ENCODE measurements at regions not wholly inside any gene's neighbourhood (a gene's known extent, or its start where the extent isn't known, plus 50 kb on each side); places are given as distances from the start of the nearest gene placed in this dataset.

- H3K27me3 ChIP-seq = no peaks in the 10 kb centered on the region
- WGBS, 2 donors = 91 to 97% methylated on average over 4 of the region's 4 CpGs
- no peaks in the 10 kb centered on the region for H3K36me3 ChIP-seq (ENCODE audit: low read depth, missing control alignments)
Observed at GRCh38 chr20:19956976-19957375, 60.2 kb upstream of the NAA20 start.

GRCh38 chr20:19958219-19958618 is 58.9 kb upstream of the NAA20 start:
- Histone ChIP-seq H3K27ac (no peak overlapping the region), H3K9me3 (no peaks in the 10 kb centered on the region), H3K4me3 (no peak overlapping the region), H3K4me1 (no peaks in the 10 kb centered on the region), H3K27me3 (no peaks in the 10 kb centered on the region), H3K36me3 (ENCODE audit: low read depth, missing control alignments) (no peaks in the 10 kb centered on the region)
- WGBS, 2 donors = 92 to 93% methylated on average over 2 to 3 of the region's 3 CpGs
- intact Hi-C loops (cut with DNase I; ENCODE audit: low total_unique reads) = no loop called here
- no peak for TF ChIP-seq POLR2A (IDR thresholded peaks at IDR 0.05)
- no peak for TF ChIP-seq CTCF (IDR thresholded peaks at IDR 0.05)
- DNase-seq = no peak

More at GRCh38 chr20:19956976-19957375, 60.2 kb upstream of the NAA20 start:
- Histone ChIP-seq H3K27ac (no peak overlapping the region), H3K4me1 (no peaks in the 10 kb centered on the region), H3K4me3 (no peak overlapping the region), H3K9me3 (no peaks in the 10 kb centered on the region)
- TF ChIP-seq POLR2A (IDR thresholded peaks at IDR 0.05) (no peak), CTCF (IDR thresholded peaks at IDR 0.05) (no peak)
- no peak for DNase-seq
- intact Hi-C loops (cut with DNase I; ENCODE audit: low total_unique reads) = no loop called here

GRCh38 chr20:19958928-19959327 is 58.2 kb upstream of the NAA20 start:
- no peak for TF ChIP-seq CTCF (IDR thresholded peaks at IDR 0.05)
- no peak for TF ChIP-seq POLR2A (IDR thresholded peaks at IDR 0.05)
- Histone ChIP-seq H3K9me3 (no peaks in the 10 kb centered on the region), H3K4me1 (no peaks in the 10 kb centered on the region), H3K27ac (no peak overlapping the region), H3K4me3 (no peak overlapping the region), H3K27me3 (no peaks in the 10 kb centered on the region), H3K36me3 (ENCODE audit: low read depth, missing control alignments) (no peaks in the 10 kb centered on the region)
- intact Hi-C loops (cut with DNase I; ENCODE audit: low total_unique reads) = no loop called here
- DNase-seq = no peak
- WGBS, 2 donors = 82 to 94% methylated on average over 4 of the region's 4 CpGs

- 94 to 95% methylated on average over 2 of the region's 2 CpGs for WGBS, 2 donors
- no peaks in the 10 kb centered on the region for H3K27me3 ChIP-seq
- H3K4me1 ChIP-seq = peaks cover 6% of the 10 kb centered on the region
- DNase-seq = no peak
- H3K36me3 ChIP-seq (ENCODE audit: low read depth, missing control alignments) = no peaks in the 10 kb centered on the region
- no peak for TF ChIP-seq POLR2A (IDR thresholded peaks at IDR 0.05)
- H3K27ac ChIP-seq = no peak overlapping the region
- intact Hi-C loops (cut with DNase I; ENCODE audit: low total_unique reads) = no loop called here
- H3K9me3 ChIP-seq = no peaks in the 10 kb centered on the region
- H3K4me3 ChIP-seq = no peak overlapping the region
Observed at GRCh38 chr20:19960745-19961144, 56.4 kb upstream of the NAA20 start.

- Histone ChIP-seq H3K27me3 (no peaks in the 10 kb centered on the region), H3K27ac (no peak overlapping the region), H3K4me1 (peaks cover 6% of the 10 kb centered on the region), H3K4me3 (no peak overlapping the region), H3K36me3 (ENCODE audit: low read depth, missing control alignments) (no peaks in the 10 kb centered on the region), H3K9me3 (no peaks in the 10 kb centered on the region)
- TF ChIP-seq CTCF (IDR thresholded peaks at IDR 0.05) (no peak), POLR2A (IDR thresholded peaks at IDR 0.05) (no peak)
- DNase-seq = no peak
- intact Hi-C loops (cut with DNase I; ENCODE audit: low total_unique reads) = no loop called here
- 50 to 56% methylated on average over 6 of the region's 6 CpGs for WGBS, 2 donors
Observed at GRCh38 chr20:19961293-19961692, 55.9 kb upstream of the NAA20 start.

Measured in testis (tissue), 2 donors.